MM.1S (cell line): ENCODE measurements at regions not wholly inside any gene's neighbourhood (a gene's known extent, or its start where the extent isn't known, plus 50 kb on each side); places are given as distances from the start of the nearest gene placed in this dataset.

Experiments
- DNase-seq: peaks from one replicate; pipeline ENCODE4 v3.0.0-alpha.2; 2015
- H2AFZ ChIP-seq: fragments of 300-600 bp; sonication (generic); 2 replicates; pipeline ENCODE4 v1.6.0; 2016; ENCODE audit warnings: antibody characterized with exemption, low read length
- H3F3A ChIP-seq: fragments of 300-600 bp; sonication (generic); 2 replicates; pipeline ENCODE4 v1.6.1; 2016; ENCODE audit warnings: mild to moderate bottlenecking, antibody characterized with exemption, low read length, moderate library complexity, mixed read lengths; ENCODE audit not compliant: insufficient read depth
- H3K27ac ChIP-seq: fragments of 300-600 bp; sonication (generic); 2 replicates; pipeline ENCODE4 v1.5.1; 2016; ENCODE audit warnings: mild to moderate bottlenecking, low read length
- H3K27me3 ChIP-seq: fragments of 300-600 bp; sonication (generic); replicated peaks from 2 replicates; pipeline ENCODE4 v1.6.0; 2016; ENCODE audit warnings: low read length; ENCODE audit not compliant: insufficient read depth
- H3K36me3 ChIP-seq: fragments of 300-600 bp; sonication (generic); replicated peaks from 2 replicates; pipeline ENCODE4 v1.6.1; 2016; ENCODE audit warnings: mild to moderate bottlenecking, low read length, mixed read lengths; ENCODE audit not compliant: insufficient read depth
- H3K4me1 ChIP-seq: fragments of 300-600 bp; sonication (generic); 2 replicates; pipeline ENCODE4 v1.6.1; 2016; ENCODE audit warnings: low read length, mixed read lengths
- H3K4me2 ChIP-seq: fragments of 300-600 bp; sonication (generic); 2 replicates; pipeline ENCODE4 v1.6.0; 2016; ENCODE audit warnings: low read depth, low read length
- H3K4me3 ChIP-seq: fragments of 300-600 bp; sonication (generic); 2 replicates; pipeline ENCODE4 v1.5.1; 2016; ENCODE audit warnings: low read length, mixed read lengths
- H3K79me2 ChIP-seq: fragments of 300-600 bp; sonication (generic); 2 replicates; pipeline ENCODE4 v1.6.1; 2016; ENCODE audit warnings: mixed run types, low read length, mixed read lengths
- H3K9ac ChIP-seq: fragments of 300-600 bp; sonication (generic); 2 replicates; pipeline ENCODE4 v1.6.1; 2016; ENCODE audit warnings: low read length, mixed read lengths
- H3K9me2 ChIP-seq: fragments of 300-600 bp; sonication (generic); replicated peaks from 2 replicates; pipeline ENCODE4 v1.6.1; 2016; ENCODE audit warnings: mild to moderate bottlenecking, low read length, mixed read lengths; ENCODE audit not compliant: insufficient read depth
- H3K9me3 ChIP-seq: fragments of 300-600 bp; sonication (generic); replicated peaks from 2 replicates; pipeline ENCODE4 v1.6.1; 2016; ENCODE audit warnings: mild to moderate bottlenecking, low read length, mixed read lengths; ENCODE audit not compliant: insufficient read depth
- H4K20me1 ChIP-seq: fragments of 300-600 bp; sonication (generic); 2 replicates; pipeline ENCODE4 v1.6.1; 2016; ENCODE audit warnings: mild to moderate bottlenecking, low read length, moderate library complexity, mixed read lengths; ENCODE audit not compliant: insufficient read depth
- CTCF ChIP-seq: fragments of 300-600 bp; sonication (generic); IDR thresholded peaks from 2 replicates; pipeline ENCODE4 v1.5.1; 2016; ENCODE audit warnings: antibody characterized with exemption, low read length, mixed read lengths
- EZH2 ChIP-seq: fragments of 300-600 bp; sonication (generic); optimal IDR thresholded peaks from 2 replicates; pipeline ENCODE3; 2017; ENCODE audit warnings: low read depth, mild to moderate bottlenecking, antibody characterized with exemption, low read length, mixed read lengths
- EZH2phosphoT487 ChIP-seq: fragments of 300-600 bp; sonication (generic); IDR thresholded peaks from 2 replicates; pipeline ENCODE4 v1.6.1; 2018; ENCODE audit warnings: antibody characterized with exemption, low read length

GRCh38 chr17:6358131-6358530, 76.8 kb downstream of the AIPL1 start:
- no peak for DNase-seq
- no peaks in the 10 kb centered on the region for H3K36me3 ChIP-seq
- no peak overlapping the region for H3K27ac ChIP-seq
- H2AFZ ChIP-seq = no peak overlapping the region
- TF ChIP-seq EZH2 = no peak
- TF ChIP-seq EZH2phosphoT487 = no peak
- no peak for TF ChIP-seq CTCF
- no peaks in the 10 kb centered on the region for H3K27me3 ChIP-seq
- no peaks in the 10 kb centered on the region for H3K9me2 ChIP-seq
- no peaks in the 10 kb centered on the region for H4K20me1 ChIP-seq
- no peak overlapping the region for H3K9ac ChIP-seq
- no peaks in the 10 kb centered on the region for H3K4me1 ChIP-seq
- H3K79me2 ChIP-seq = no peaks in the 10 kb centered on the region
- H3K9me3 ChIP-seq = no peaks in the 10 kb centered on the region
- H3K4me3 ChIP-seq = no peak overlapping the region
- H3K4me2 ChIP-seq = no peak overlapping the region
- no peaks in the 10 kb centered on the region for H3F3A ChIP-seq

DNA sequence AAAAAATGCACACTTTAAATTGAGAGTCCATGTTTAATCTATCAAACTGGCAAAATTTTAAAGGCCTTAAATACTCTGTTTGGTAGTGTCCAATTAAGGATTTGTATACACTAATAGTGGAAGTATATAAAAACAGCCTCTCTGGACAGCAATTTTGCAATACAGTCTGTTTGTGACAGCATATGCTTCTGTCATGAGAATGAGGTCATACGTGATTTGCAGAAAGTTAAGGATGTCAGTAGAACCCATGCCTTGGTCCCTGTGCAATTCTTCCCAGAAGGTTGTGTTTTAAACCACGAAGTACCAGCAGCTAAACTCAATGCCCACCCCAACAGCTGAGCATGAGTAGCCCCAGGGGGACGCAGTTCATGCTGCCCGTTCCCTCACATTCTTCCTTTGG, 78.4 kb downstream of the AIPL1 start:
- H3K27ac ChIP-seq = no peak overlapping the region
- no peak for TF ChIP-seq CTCF
- no peak overlapping the region for H3K4me2 ChIP-seq
- H3K9me3 ChIP-seq = no peaks in the 10 kb centered on the region
- DNase-seq = no peak
- no peak overlapping the region for H3K9ac ChIP-seq
- no peaks in the 10 kb centered on the region for H3K79me2 ChIP-seq
- no peak overlapping the region for H2AFZ ChIP-seq
- no peak overlapping the region for H3K4me3 ChIP-seq
- H4K20me1 ChIP-seq = no peaks in the 10 kb centered on the region
- H3F3A ChIP-seq = no peaks in the 10 kb centered on the region
- no peaks in the 10 kb centered on the region for H3K27me3 ChIP-seq
- no peaks in the 10 kb centered on the region for H3K4me1 ChIP-seq
- no peaks in the 10 kb centered on the region for H3K36me3 ChIP-seq
- no peaks in the 10 kb centered on the region for H3K9me2 ChIP-seq

GRCh38 chr17:6355196-6355595, 79.7 kb downstream of the AIPL1 start:
- Histone ChIP-seq H3K36me3 (no peaks in the 10 kb centered on the region), H3K4me3 (no peak overlapping the region), H3K27ac (no peak overlapping the region), H3K27me3 (no peaks in the 10 kb centered on the region), H3K4me2 (no peak overlapping the region), H3K9ac (no peak overlapping the region), H3K79me2 (no peaks in the 10 kb centered on the region), H3K9me3 (no peaks in the 10 kb centered on the region), H3F3A (no peaks in the 10 kb centered on the region), H3K9me2 (no peaks in the 10 kb centered on the region), H2AFZ (no peak overlapping the region), H3K4me1 (no peaks in the 10 kb centered on the region), H4K20me1 (no peaks in the 10 kb centered on the region)
- TF ChIP-seq EZH2 = no peak
- TF ChIP-seq CTCF = no peak
- no peak for TF ChIP-seq EZH2phosphoT487
- DNase-seq = no peak
